Mesenchymal stem cell (in vitro differentiated cells and primary cell): ENCODE measurements at regions not wholly inside any gene's neighbourhood (a gene's known extent, or its start where the extent isn't known, plus 50 kb on each side); places are given as distances from the start of the nearest gene placed in this dataset.

Source experiments
- DNase-seq: peaks from one replicate; pipeline ENCODE4 v3.0.0-alpha.2; 2013
- H2AFZ ChIP-seq: one replicate; pipeline ENCODE4 v1.6.1; 2013; ENCODE audit warnings: low read depth, mild to moderate bottlenecking, control low read depth, inconsistent platforms, low read length, moderate library complexity
- H2AK5ac ChIP-seq: 2 replicates; pipeline ENCODE4 v1.6.1; 2013; ENCODE audit warnings: low read length, moderate library complexity, mild to moderate bottlenecking, inconsistent platforms; ENCODE audit not compliant: severe bottlenecking
- H2BK120ac ChIP-seq: one replicate; pipeline ENCODE4 v1.6.1; 2013; ENCODE audit warnings: low read depth, mild to moderate bottlenecking, inconsistent platforms, low read length, moderate library complexity
- H2BK12ac ChIP-seq, 2 experiments: one replicate each; pipeline ENCODE4 v1.6.1; 2013; ENCODE audit warnings: inconsistent platforms in 2 of 2, low read length in 2 of 2, mild to moderate bottlenecking in 2 of 2, moderate library complexity in 2 of 2, control low read depth in 1 of 2
- H2BK15ac ChIP-seq: one replicate; pipeline ENCODE4 v1.6.1; 2013; ENCODE audit warnings: mild to moderate bottlenecking, low read depth, inconsistent platforms; ENCODE audit not compliant: poor library complexity, severe bottlenecking
- H2BK5ac ChIP-seq: 2 replicates; pipeline ENCODE4 v1.6.1; 2013; ENCODE audit warnings: low read depth, mild to moderate bottlenecking, low read length, control low read depth, inconsistent platforms; ENCODE audit not compliant: poor library complexity, severe bottlenecking
- H3K14ac ChIP-seq, 2 experiments: one replicate each; pipeline ENCODE4 v1.6.1; 2013; ENCODE audit warnings: inconsistent platforms in 2 of 2, low read length in 2 of 2, control low read depth in 1 of 2, mild to moderate bottlenecking in 1 of 2, moderate library complexity in 1 of 2
- H3K18ac ChIP-seq, 2 experiments: one replicate each; pipeline ENCODE4 v1.6.1; 2013; ENCODE audit warnings: inconsistent platforms in 2 of 2, low read length in 2 of 2, control low read depth in 1 of 2, low read depth in 1 of 2, mild to moderate bottlenecking in 1 of 2
- H3K23ac ChIP-seq, 2 experiments: one replicate each; pipeline ENCODE4 v1.6.1; 2013; ENCODE audit warnings: inconsistent platforms in 2 of 2, low read length in 2 of 2, mild to moderate bottlenecking in 2 of 2, moderate library complexity in 2 of 2, control low read depth in 1 of 2
- H3K27ac ChIP-seq: 2 replicates; pipeline ENCODE4 v1.5.1; 2013; ENCODE audit warnings: mild to moderate bottlenecking, moderate library complexity, low read length, control low read depth, inconsistent platforms; ENCODE audit not compliant: poor library complexity, severe bottlenecking
- H3K27me3 ChIP-seq, 2 experiments: 2 replicates each; pipeline versions ENCODE4 v1.6.1 to v1.7.0; 2013; ENCODE audit warnings: low read length in 2 of 2, mild to moderate bottlenecking in 2 of 2, moderate library complexity in 2 of 2, control low read depth in 1 of 2, inconsistent platforms in 1 of 2; ENCODE audit not compliant: control insufficient read depth in 1 of 2, insufficient read depth in 1 of 2
- H3K36me3 ChIP-seq, 2 experiments: 2 replicates each; pipeline versions ENCODE4 v1.6.1 to v1.7.0; 2013; ENCODE audit warnings: low read length in 2 of 2, control low read depth in 1 of 2, inconsistent platforms in 1 of 2, low read depth in 1 of 2, mild to moderate bottlenecking in 1 of 2; ENCODE audit not compliant: insufficient read depth in 2 of 2, control insufficient read depth in 1 of 2
- H3K4ac ChIP-seq, 2 experiments: one replicate each; pipeline ENCODE4 v1.6.1; 2013; ENCODE audit warnings: inconsistent platforms in 2 of 2, low read length in 2 of 2, mild to moderate bottlenecking in 2 of 2, moderate library complexity in 2 of 2, control low read depth in 1 of 2, low read depth in 1 of 2
- H3K4me1 ChIP-seq: 2 replicates; pipeline ENCODE4 v1.6.1; 2013; ENCODE audit warnings: low read depth, low read length, control low read depth; ENCODE audit not compliant: control insufficient read depth, insufficient read depth
- H3K4me2 ChIP-seq: 2 replicates; pipeline ENCODE4 v1.6.1; 2013; ENCODE audit warnings: low read length, mild to moderate bottlenecking, inconsistent platforms; ENCODE audit not compliant: poor library complexity, severe bottlenecking
- H3K4me3 ChIP-seq, 2 experiments: 2 replicates each; pipeline versions ENCODE4 v1.5.1 to v1.7.0; 2013; ENCODE audit warnings: low read length in 2 of 2, mild to moderate bottlenecking in 2 of 2, control low read depth in 1 of 2, low read depth in 1 of 2; ENCODE audit not compliant: insufficient read depth in 1 of 2
- H3K79me1 ChIP-seq: replicated peaks from 2 replicates; pipeline ENCODE4 v1.6.1; 2013; ENCODE audit warnings: mild to moderate bottlenecking, control low read depth, low read length, inconsistent platforms; ENCODE audit not compliant: poor library complexity, severe bottlenecking
- H3K9ac ChIP-seq: 2 replicates; pipeline ENCODE4 v1.7.0; 2013; ENCODE audit warnings: mild to moderate bottlenecking, low read length, moderate library complexity
- H3K9me3 ChIP-seq: 2 replicates; pipeline ENCODE4 v1.7.0; 2013; ENCODE audit warnings: mild to moderate bottlenecking, low read length; ENCODE audit not compliant: control insufficient read depth
- H4K8ac ChIP-seq: one replicate; pipeline ENCODE4 v1.6.1; 2013; ENCODE audit warnings: inconsistent platforms, mild to moderate bottlenecking, low read length, moderate library complexity
- H4K91ac ChIP-seq: one replicate; pipeline ENCODE4 v1.6.1; 2013; ENCODE audit warnings: mild to moderate bottlenecking, low read length, inconsistent platforms
- WGBS: methylation state at CpG from one replicate; pipeline ENCODE4 v1.1.7; 2013; ENCODE audit warnings: mixed read lengths; 5-methylcytosine and 5-hydroxymethylcytosine counted together

- no peak for DNase-seq
- Histone ChIP-seq H3K4me2 (no peak overlapping the region), H3K27me3 (no peaks in the 10 kb centered on the region), H2BK12ac (no peak overlapping the region), H3K9ac (no peak overlapping the region), H3K36me3 (no peaks in the 10 kb centered on the region), H3K14ac (no peak overlapping the region), H2AK5ac (no peak overlapping the region), H2BK120ac (no peak overlapping the region), H3K4ac (no peak overlapping the region), H2AFZ (no peak overlapping the region), H2BK5ac (no peak overlapping the region), H3K23ac (no peak overlapping the region), H4K8ac (no peak overlapping the region), H3K4me1 (no peaks in the 10 kb centered on the region), H4K91ac (no peak overlapping the region), H3K79me1 (no peaks in the 10 kb centered on the region), H3K9me3 (no peaks in the 10 kb centered on the region), H3K27ac (no peak overlapping the region), H2BK15ac (no peak overlapping the region), H3K18ac (no peak overlapping the region), H3K4me3 (no peak overlapping the region)
- WGBS = 88% methylated on average over 2 of the region's 2 CpGs
Measured at GRCh38 chr1:239550178-239550577, 163.8 kb downstream of the CHRM3 start.

GRCh38 chr1:239555350-239555749 is 169.0 kb downstream of the CHRM3 start:
- Histone ChIP-seq H3K36me3 (no peaks in the 10 kb centered on the region), H2BK12ac (no peak overlapping the region), H3K79me1 (no peaks in the 10 kb centered on the region), H3K27me3 (no peaks in the 10 kb centered on the region), H3K9me3 (no peaks in the 10 kb centered on the region), H2AK5ac (no peak overlapping the region), H3K14ac (no peak overlapping the region), H3K18ac (no peak overlapping the region), H3K9ac (no peak overlapping the region), H3K4ac (no peak overlapping the region), H2BK5ac (no peak overlapping the region), H3K4me1 (no peaks in the 10 kb centered on the region), H4K8ac (no peak overlapping the region), H3K27ac (no peak overlapping the region), H2BK15ac (no peak overlapping the region), H3K4me2 (no peak overlapping the region), H2AFZ (no peak overlapping the region), H3K23ac (no peak overlapping the region), H3K4me3 (no peak overlapping the region), H4K91ac (no peak overlapping the region), H2BK120ac (no peak overlapping the region)
- DNase-seq = no peak
- 79% methylated on average over 4 of the region's 4 CpGs for WGBS

GRCh38 chr1:239558559-239558958 is 172.2 kb downstream of the CHRM3 start:
- Histone ChIP-seq H3K4me1 (no peaks in the 10 kb centered on the region), H2BK15ac (no peak overlapping the region), H3K27ac (no peak overlapping the region), H2BK12ac (no peak overlapping the region), H3K79me1 (no peaks in the 10 kb centered on the region), H3K14ac (no peak overlapping the region), H3K27me3 (no peaks in the 10 kb centered on the region), H3K9ac (no peak overlapping the region), H2AK5ac (no peak overlapping the region), H4K91ac (no peak overlapping the region), H3K18ac (no peak overlapping the region), H2BK120ac (no peak overlapping the region), H3K23ac (no peak overlapping the region), H4K8ac (no peak overlapping the region), H3K4me2 (no peak overlapping the region), H3K9me3 (no peaks in the 10 kb centered on the region), H2AFZ (no peak overlapping the region), H2BK5ac (no peak overlapping the region), H3K36me3 (no peaks in the 10 kb centered on the region), H3K4me3 (no peak overlapping the region), H3K4ac (no peak overlapping the region)
- WGBS = 70% methylated on average over 2 of the region's 2 CpGs
- no peak for DNase-seq

GRCh38 chr1:239558991-239559390 is 172.6 kb downstream of the CHRM3 start:
- H3K4me3 ChIP-seq = no peak overlapping the region
- H3K9me3 ChIP-seq = no peaks in the 10 kb centered on the region
- no peak overlapping the region for H3K18ac ChIP-seq
- no peak overlapping the region for H3K27ac ChIP-seq
- H4K91ac ChIP-seq = no peak overlapping the region
- H2BK15ac ChIP-seq = no peak overlapping the region
- no peaks in the 10 kb centered on the region for H3K79me1 ChIP-seq
- DNase-seq = no peak
- H3K27me3 ChIP-seq = no peaks in the 10 kb centered on the region
- H2BK5ac ChIP-seq = no peak overlapping the region
- H2BK120ac ChIP-seq = no peak overlapping the region
- H3K4ac ChIP-seq = no peak overlapping the region
- no peak overlapping the region for H4K8ac ChIP-seq
- H2BK12ac ChIP-seq = no peak overlapping the region
- no peaks in the 10 kb centered on the region for H3K36me3 ChIP-seq
- no peaks in the 10 kb centered on the region for H3K4me1 ChIP-seq
- H3K4me2 ChIP-seq = no peak overlapping the region
- no peak overlapping the region for H3K14ac ChIP-seq
- H2AK5ac ChIP-seq = no peak overlapping the region
- H2AFZ ChIP-seq = no peak overlapping the region
- H3K23ac ChIP-seq = no peak overlapping the region
- no peak overlapping the region for H3K9ac ChIP-seq
